A673 (cell line): ENCODE measurements at regions not wholly inside any gene's neighbourhood (a gene's known extent, or its start where the extent isn't known, plus 50 kb on each side); places are given as distances from the start of the nearest gene placed in this dataset.

ENCODE experiments used
- CTCF ChIP-seq: fragments of 300-800, 200-600 bp; sonication (generic); conservative IDR thresholded peaks from 2 replicates; pipeline ENCODE4 v1.5.1; 2017; ENCODE audit warnings: low read depth, mild to moderate bottlenecking, antibody characterized with exemption, low read length, moderate library complexity, mixed read lengths
- EZH2 ChIP-seq: fragments of 200-600 bp; sonication (generic); IDR thresholded peaks from 2 replicates; pipeline ENCODE4 v1.6.1; 2017; ENCODE audit warnings: borderline replicate concordance, low read depth, mild to moderate bottlenecking, mixed read lengths, antibody characterized with exemption, low read length; ENCODE audit not compliant: poor library complexity, severe bottlenecking

GRCh38 chr6:14231501-14232280, 114.1 kb downstream of the CD83 start:
- TF ChIP-seq CTCF (no peak), EZH2 (no peak)
